K562 (cell line): ENCODE measurements at regions not wholly inside any gene's neighbourhood (a gene's known extent, or its start where the extent isn't known, plus 50 kb on each side); places are given as distances from the start of the nearest gene placed in this dataset.

Source experiments
- POLR2A ChIP-seq: fragments of 450-650 bp; conservative IDR thresholded peaks from 2 replicates; pipeline ENCODE4 v1.6.1; 2016
- SMARCA4 ChIP-seq: fragments of 450-650 bp; IDR thresholded peaks from 2 replicates; pipeline ENCODE4 v1.6.1; 2016
- SP1 ChIP-seq: sonication (generic); formaldehyde crosslinking; IDR thresholded peaks from 2 replicates; pipeline ENCODE4 v1.8.1; 2022; ENCODE audit warnings: mild to moderate bottlenecking, missing genetic modification reagents
- TF ChIP-seq, protein P1 (sequence below), 3 experiments: IDR thresholded peaks in 2 of 3; conservative IDR thresholded peaks in 1 of 3; 2 replicates each; pipeline ENCODE4 v1.5.1; 2011 to 2012; ENCODE audit warnings: low read length in 3 of 3, mild to moderate bottlenecking in 3 of 3, control low read depth in 2 of 3, improper control_type of control experiment in 1 of 3, inconsistent platforms in 1 of 3, low read depth in 1 of 3, mixed read lengths in 1 of 3, moderate library complexity in 1 of 3; ENCODE audit not compliant: insufficient read depth in 2 of 3
- TF ChIP-seq, protein P2 (sequence below), 2 experiments: fragments of 450-650 bp; IDR thresholded peaks; 2 replicates each; pipeline ENCODE4 v1.6.1; 2016; ENCODE audit warnings: mild to moderate bottlenecking in 2 of 2, borderline replicate concordance in 1 of 2, low read depth in 1 of 2, moderate library complexity in 1 of 2
- TF ChIP-seq, protein P3 (sequence below): sonication (generic); formaldehyde crosslinking; IDR thresholded peaks from 2 replicates; pipeline ENCODE4 v1.9.0; 2022; ENCODE audit warnings: mild to moderate bottlenecking, missing genetic modification reagents

DNA sequence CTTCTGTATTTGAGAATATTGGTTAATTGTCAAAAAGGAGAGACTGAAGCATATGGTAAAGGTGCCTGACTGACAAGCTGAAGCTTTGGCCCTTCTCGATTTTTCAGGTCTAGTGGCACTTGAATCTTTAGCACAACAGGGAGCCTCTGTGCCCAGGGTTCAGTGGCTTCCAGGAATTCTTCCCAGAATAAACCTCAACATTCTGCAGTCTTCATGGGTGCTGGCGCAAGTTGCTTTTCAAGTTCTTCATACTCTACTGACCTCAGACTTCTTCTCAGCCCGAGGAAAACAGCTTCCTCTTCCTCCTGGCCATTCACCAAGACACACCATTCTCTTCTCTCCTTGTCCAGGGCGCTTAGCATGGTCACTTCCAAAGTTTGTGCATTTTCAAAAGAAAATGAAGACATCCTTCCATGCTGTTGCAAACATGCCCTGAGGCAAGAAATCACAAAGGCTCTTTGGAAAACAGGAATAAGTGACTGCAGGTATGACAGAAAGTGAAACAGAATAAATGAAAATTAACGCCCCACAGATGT, 89.9 kb downstream of the MGST1 start:
- TF ChIP-seq SP1: no peak
- no peak for TF ChIP-seq SMARCA4
- TF ChIP-seq POLR2A: no peak
- TF ChIP-seq, protein P1, sequence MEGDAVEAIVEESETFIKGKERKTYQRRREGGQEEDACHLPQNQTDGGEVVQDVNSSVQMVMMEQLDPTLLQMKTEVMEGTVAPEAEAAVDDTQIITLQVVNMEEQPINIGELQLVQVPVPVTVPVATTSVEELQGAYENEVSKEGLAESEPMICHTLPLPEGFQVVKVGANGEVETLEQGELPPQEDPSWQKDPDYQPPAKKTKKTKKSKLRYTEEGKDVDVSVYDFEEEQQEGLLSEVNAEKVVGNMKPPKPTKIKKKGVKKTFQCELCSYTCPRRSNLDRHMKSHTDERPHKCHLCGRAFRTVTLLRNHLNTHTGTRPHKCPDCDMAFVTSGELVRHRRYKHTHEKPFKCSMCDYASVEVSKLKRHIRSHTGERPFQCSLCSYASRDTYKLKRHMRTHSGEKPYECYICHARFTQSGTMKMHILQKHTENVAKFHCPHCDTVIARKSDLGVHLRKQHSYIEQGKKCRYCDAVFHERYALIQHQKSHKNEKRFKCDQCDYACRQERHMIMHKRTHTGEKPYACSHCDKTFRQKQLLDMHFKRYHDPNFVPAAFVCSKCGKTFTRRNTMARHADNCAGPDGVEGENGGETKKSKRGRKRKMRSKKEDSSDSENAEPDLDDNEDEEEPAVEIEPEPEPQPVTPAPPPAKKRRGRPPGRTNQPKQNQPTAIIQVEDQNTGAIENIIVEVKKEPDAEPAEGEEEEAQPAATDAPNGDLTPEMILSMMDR (IDR thresholded peaks at IDR 0.05 in 2 of 3, conservative IDR thresholded peaks at IDR 0.05 in 1 of 3; ENCODE audit: insufficient read depth in 2 of 3, low read depth in 1 of 3, low read length in 3 of 3): no peak
- TF ChIP-seq, protein P2, sequence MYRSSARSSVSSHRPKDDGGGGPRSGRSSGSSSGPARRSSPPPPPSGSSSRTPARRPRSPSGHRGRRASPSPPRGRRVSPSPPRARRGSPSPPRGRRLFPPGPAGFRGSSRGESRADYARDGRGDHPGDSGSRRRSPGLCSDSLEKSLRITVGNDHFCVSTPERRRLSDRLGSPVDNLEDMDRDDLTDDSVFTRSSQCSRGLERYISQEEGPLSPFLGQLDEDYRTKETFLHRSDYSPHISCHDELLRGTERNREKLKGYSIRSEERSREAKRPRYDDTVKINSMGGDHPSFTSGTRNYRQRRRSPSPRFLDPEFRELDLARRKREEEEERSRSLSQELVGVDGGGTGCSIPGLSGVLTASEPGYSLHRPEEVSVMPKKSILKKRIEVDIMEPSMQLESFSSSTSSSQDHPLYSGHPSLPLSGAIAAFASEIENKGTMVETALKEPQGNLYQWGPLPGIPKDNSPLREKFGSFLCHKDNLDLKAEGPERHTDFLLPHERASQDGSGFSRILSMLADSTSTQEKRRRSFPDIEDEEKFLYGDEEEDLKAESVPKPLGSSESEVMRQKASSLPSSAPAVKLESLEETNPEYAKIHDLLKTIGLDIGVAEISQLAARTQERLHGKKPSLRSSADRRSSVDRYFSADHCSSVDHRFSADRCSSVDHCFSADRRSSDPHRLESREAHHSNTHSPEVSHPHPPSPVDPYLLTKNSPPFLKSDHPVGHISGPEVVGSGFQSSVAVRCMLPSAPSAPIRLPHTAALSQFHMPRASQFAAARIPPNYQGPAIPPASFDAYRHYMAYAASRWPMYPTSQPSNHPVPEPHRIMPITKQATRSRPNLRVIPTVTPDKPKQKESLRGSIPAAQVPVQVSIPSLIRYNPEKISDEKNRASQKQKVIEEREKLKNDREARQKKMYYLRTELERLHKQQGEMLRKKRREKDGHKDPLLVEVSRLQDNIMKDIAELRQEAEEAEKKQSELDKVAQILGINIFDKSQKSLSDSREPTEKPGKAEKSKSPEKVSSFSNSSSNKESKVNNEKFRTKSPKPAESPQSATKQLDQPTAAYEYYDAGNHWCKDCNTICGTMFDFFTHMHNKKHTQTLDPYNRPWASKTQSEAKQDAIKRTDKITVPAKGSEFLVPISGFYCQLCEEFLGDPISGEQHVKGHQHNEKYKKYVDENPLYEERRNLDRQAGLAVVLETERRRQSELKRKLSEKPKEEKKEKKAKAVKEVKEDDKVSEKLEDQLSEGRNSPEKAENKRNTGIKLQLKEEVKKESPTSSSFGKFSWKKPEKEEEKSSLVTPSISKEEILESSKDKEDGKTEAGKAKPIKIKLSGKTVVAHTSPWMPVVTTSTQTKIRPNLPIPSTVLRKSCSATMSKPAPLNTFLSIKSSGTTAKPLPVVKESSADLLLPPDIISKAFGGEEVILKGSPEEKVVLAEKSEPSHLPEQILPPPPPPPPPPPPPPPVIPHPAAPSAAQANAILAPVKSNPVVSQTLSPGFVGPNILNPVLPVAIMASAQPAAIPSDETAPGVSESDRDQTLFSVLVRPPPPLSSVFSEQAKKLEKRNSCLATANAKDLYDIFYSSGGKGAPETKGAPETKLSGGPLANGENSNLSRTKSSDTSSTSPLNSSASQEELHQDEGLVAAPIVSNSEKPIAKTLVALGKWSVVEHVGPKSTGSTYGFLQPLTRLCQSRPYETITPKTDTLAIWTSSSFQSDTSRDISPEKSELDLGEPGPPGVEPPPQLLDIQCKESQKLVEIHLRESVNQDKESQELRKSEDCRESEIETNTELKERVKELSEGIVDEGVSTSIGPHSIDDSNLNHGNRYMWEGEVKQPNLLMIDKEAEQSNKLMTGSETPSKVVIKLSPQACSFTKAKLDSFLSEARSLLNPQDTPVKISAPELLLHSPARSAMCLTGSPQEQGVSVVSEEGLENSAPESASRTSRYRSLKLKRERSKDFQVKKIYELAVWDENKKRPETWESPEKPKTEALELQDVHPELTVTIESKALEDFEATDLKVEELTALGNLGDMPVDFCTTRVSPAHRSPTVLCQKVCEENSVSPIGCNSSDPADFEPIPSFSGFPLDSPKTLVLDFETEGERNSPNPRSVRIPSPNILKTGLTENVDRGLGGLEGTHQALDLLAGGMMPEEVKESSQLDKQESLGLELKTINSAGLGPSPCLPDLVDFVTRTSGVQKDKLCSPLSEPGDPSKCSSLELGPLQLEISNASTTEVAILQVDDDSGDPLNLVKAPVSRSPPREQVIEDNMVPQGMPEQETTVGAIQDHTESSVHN (IDR thresholded peaks at IDR 0.05; ENCODE audit: borderline replicate concordance in 1 of 2, low read depth in 1 of 2): no peak
- TF ChIP-seq, protein P3, sequence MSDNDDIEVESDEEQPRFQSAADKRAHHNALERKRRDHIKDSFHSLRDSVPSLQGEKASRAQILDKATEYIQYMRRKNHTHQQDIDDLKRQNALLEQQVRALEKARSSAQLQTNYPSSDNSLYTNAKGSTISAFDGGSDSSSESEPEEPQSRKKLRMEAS: no peak
